Renal cortex interstitium (tissue), 11 donors: ENCODE measurements at regions not wholly inside any gene's neighbourhood (a gene's known extent, or its start where the extent isn't known, plus 50 kb on each side); places are given as distances from the start of the nearest gene placed in this dataset.

Source experiments
- DNase-seq, 11 donors: peaks; one replicate each; pipeline ENCODE4 v3.0.0-alpha.2; 2013; ENCODE audit warnings: low read depth in 9 of 11, low spot score in 4 of 11; ENCODE audit errors: extremely low read depth in 1 of 11

- DNase-seq = no peak
Observed at GRCh38 chr4:62872856-62873255, 1536.4 kb downstream of the TECRL start.

DNA sequence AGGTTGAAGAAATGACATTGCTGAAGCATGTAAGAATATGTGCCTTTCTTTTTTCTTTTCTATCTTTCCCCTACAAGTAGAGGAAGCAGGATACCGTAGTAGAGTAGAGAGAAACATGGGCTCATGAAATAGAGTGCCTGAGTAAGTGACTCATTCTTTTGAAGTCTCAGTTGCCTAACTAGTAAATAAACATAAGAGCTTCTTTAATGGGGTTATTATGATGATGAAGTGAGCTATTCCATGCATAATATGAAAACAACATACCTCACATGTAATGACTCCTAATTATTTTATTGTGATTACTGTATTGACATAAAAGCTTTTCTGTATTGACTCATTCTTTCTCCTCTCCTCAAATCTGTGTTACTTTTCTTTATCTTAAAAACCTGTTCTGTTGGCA lies 1538.2 kb downstream of the TECRL start:
- DNase-seq = no peak

- no peak for DNase-seq
Observed at GRCh38 chr4:62870451-62870850, 1538.8 kb downstream of the TECRL start.

DNA sequence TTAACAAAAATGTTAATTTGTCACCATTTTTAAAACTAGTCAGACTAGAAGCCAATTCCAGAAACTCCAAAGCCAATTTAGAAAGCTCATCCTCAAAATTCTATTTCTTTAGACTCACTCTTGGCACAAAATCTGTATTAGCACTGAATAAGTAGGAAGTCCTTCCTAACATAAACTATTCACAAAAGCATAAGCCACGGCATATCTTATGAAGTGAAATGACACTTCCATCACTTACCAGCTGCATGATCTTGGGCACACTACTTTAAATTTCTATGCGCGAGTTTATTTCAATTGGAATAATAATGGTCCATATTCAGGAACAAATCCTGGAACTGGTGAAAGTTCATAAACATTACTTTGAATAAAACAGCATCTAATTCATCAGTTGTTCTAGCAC lies 1544.0 kb downstream of the TECRL start:
- no peak for DNase-seq

DNA sequence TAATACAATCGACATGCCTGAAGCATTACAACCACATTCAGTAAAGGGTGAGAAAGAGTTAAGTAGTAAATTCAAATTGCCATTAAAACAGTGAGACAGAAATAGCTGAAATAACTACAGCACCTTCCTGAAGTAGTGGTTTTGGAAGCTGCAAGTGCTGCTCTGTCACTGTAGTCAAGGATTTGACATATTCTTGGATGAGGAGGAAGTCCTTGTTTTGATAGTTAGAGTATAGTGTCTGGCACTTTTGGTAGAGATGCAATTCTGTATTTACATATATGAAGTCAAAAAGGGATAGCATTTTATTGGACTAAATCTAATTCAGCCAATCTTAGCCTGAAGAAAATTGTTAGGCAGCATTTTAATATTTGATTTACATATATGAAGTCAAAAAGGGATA lies 1559.6 kb downstream of the TECRL start:
- DNase-seq = no peak

DNA sequence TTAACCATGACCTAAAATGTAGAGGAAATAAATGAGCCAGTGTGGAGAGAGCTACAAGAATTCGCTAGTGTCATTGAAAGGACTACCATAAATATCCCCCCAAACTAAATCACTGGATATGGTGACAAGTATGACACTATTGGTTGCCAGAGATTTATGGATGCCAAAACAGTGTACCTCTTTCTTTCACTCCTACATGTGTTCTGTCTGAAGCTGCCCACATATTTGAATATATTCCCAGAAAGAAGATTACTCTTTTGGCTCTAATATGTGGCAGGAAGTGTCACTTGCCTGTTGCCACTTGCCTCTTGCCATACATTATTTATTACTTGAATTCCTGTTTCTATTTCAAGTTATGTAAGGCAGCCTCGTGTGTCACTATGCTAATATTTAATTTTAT lies 1573.6 kb downstream of the TECRL start:
- DNase-seq = no peak

DNA sequence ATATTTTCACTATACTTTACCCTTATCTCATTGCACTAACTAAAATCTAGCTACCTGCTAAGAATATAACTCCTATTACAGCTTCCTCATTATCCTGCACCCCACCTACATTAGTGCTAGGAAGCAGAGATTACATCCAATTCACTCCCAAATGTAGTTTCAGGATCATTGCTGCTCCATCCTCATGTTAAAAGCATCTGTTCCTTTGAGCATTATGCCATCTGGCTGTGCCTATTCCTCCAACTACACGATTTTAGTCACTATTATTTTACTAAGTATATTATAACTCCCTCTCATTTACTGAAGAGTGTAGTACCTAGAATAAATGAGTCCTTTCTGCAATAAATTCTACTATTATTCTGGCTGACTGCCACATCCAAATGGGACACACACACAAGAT lies 1586.9 kb downstream of the TECRL start:
- DNase-seq = no peak

DNA sequence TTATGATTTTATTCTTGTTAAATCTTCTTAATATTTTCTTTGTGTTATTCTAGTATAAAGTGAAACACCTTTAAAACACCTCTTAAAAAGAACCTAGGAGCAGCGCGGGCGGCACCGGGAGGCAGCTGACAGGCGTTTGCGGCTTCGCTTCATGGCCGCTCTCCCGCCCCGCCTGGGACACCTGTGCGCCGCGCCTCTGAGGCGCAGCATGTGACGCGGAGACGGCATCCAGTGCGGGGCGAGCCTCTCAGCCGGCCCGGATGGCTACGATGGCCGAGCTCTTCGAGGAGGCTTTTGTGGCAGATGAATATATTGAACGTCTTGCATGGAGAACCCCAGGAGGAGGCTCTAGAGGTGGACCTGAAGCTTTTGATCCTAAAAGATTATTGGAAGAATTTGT lies 1592.7 kb downstream of the TECRL start:
- no peak for DNase-seq

DNA sequence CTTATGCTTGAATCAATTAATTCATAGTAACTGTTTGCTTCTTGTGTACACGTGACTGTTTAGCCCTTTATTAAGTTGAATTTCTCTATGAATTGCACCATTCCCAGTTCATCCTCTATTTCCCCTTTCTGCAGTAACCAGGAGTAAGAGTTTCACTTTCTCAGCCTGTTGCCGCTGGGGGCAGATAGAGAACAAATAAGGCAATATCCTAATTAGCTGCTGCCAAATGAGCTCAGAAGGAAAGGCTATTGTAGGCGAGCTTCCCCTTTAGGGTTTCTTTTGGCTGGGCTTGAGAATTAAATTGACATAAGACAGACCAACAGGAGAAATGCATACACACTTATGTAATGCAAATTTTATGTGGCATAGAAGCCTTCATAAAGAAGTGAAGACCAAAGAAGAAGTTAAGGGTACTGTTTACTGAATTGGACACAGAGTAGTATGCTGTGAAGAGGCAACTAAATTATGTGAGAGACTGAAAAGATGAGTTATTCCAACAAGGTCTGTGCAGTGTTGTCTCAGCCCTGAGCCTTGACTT lies 1594.7 kb downstream of the TECRL start:
- no peak for DNase-seq

GRCh38 chr4:62806816-62807215 lies 1602.4 kb downstream of the TECRL start:
- no peak for DNase-seq

GRCh38 chr4:62804075-62804474 lies 1603.9 kb downstream of the ADGRL3 start:
- DNase-seq = no peak

- no peak for DNase-seq
Observed at GRCh38 chr4:62797221-62797620, 1597.1 kb downstream of the ADGRL3 start.

DNA sequence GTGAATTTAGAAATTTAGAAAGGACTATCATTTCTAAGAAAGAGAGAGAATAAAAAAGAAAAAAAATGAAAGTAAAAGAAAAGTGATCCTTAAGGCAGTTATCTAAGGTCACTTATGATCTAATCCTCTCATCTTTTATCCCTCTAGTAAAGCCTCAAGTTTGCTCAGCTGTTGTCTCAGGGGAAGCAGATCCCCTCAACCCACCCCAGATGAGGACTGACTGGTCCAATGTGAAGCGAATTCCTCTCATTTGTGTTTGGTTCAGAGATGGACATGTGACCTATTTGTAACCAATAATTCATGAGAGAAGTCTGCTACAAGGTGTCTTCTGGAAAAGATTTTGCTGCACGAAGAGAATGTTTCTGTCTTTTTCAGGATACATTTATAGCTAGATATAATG lies 1591.3 kb downstream of the ADGRL3 start:
- DNase-seq = no peak

DNA sequence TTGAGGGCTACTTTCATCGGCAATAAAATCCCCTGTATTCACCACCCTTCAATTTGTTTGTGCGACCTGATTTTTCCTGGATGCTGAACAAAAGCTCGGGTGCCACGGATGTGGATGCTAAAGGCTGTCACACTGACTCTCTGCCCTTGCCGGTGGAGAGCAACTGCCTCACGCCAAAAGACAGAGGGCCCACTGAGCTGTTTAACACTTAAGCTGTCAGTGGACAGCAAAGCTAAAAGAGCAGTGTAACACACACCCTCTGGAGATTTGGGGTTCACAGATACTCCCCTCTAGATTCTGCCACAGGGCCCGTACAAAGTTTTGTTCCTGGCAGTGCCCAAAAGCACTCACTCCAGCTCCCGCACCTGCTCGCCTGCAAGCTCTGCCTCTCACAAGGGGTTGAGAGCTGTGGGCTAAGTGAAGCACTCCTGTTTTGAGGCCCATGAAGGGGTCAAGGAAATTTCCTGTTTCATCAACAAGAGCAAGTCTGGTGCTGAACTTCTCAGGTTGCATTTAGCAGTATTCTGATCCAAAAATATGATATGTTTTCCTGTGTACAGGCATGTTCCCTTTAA lies 1571.9 kb downstream of the ADGRL3 start:
- no peak for DNase-seq

- DNase-seq = no peak
Observed at GRCh38 chr4:62740296-62740695, 1540.2 kb downstream of the ADGRL3 start.

DNA sequence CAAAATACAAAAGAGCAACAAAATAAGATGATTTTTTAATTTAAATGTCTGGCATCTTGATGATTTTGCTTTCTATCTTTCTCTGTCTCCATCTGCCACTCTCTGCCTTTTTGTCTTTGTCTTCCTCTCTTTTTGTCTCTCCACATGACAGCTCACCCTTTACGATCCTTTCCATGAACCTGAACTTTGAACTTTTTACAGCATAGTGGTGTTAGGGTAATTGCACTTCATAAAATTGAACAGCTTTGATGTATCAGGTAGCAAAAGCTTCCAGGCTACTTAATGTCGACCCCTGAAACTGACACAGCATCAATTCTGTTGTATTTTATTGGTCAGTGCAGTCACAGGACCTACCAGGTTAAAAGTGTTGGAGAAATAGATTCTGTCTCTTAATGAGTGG lies 1517.0 kb downstream of the ADGRL3 start:
- no peak for DNase-seq

DNA sequence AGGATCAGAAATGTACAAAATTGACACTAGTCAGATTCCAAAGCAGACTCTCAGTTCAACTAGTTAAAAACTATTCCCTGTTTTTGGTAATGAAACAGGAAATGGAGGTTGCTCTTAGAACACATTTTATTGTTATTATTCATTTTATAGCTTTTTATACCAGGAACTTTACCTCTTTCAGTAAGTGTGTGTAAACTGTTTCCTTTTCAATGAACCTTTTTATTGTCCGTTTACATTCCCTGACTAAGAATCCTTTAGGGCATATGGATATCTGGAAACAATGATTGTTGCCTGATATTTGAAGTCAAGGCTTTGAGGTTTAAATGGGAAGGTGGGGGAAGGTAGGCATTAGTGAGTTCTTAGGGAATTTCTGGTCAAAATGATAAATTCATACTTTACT lies 1511.4 kb downstream of the ADGRL3 start:
- DNase-seq = no peak

- peak in 10 of 11 donors; percentile 6 to 36 (median 20) for DNase-seq
Observed at GRCh38 chr4:62709618-62710252, 1509.6 kb downstream of the ADGRL3 start.

DNA sequence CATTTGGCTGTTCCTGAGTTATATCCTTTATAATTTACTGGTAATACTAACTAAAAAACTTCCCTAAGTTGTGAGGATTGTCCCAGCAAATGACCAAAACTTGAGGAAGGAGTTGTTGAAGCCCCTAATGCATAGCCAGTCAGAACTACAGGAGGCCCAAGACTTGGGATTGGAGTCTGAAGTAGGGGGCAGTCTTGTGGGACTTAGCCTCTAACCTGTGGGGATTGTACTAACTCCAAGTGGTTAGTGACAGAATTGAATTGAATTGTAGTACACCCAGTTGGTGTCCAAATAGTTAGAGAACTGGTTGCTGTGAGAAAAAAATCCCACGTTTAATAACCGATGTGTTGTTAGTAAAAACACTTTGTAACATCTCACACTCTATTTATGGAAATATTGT lies 1506.3 kb downstream of the ADGRL3 start:
- DNase-seq = no peak

DNA sequence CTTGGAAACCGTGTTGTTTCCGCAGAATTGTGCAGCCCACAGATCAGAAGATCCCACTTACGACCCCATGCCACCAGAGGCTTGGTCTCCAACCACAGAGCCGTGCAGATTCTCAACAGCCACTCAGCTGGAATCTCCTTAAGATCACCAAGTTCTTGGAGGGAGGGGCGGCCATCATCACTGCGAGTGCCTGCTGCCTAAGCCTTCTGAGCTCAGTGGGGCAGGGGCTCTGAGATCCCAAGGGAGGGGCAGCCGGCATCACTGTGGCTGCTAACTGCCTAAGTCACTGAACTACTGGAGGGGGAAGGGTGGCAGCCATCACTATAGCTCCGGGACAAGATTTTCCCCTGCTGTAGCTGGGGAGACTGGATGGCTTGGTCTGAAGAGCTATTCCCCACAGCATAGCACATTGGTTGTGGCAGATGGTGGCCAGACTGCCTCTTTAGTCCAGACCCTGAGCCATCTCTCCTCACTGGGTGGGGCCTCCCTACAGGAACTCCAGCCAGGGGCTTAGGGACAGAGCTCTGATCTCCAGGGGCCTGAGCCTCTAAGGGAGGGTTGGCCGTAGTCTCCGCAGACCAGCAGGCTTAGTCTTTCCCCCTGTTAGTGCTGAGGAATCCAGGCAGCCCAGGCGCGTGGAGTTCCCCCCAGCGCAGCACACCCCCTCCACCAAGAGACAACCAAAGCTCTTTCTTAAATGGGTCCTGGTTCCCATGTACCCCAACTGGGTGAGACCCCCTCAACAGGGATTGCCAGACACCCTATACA lies 1483.9 kb downstream of the ADGRL3 start:
- no peak for DNase-seq
